Type B pancreatic cell (in vitro differentiated cells): ENCODE measurements at regions not wholly inside any gene's neighbourhood (a gene's known extent, or its start where the extent isn't known, plus 50 kb on each side); places are given as distances from the start of the nearest gene placed in this dataset.

Source experiments
- DNase-seq: peaks from one replicate; pipeline ENCODE4 v3.0.0; 2021; ENCODE audit warnings: mixed read lengths; ENCODE audit not compliant: unreplicated experiment; ENCODE audit errors: extremely low spot score
- H3K27ac Mint-ChIP-seq: 2 replicates; pipeline ENCODE4 v1.8.0; 2021; ENCODE audit warnings: mild to moderate bottlenecking, mixed read lengths
- H3K27me3 Mint-ChIP-seq: 2 replicates; pipeline ENCODE4 v1.8.0; 2021; ENCODE audit warnings: mixed read lengths
- H3K36me3 Mint-ChIP-seq: 2 replicates; pipeline ENCODE4 v1.8.0; 2021; ENCODE audit warnings: mixed read lengths
- H3K4me1 Mint-ChIP-seq: one replicate; pipeline ENCODE4 v1.8.0; 2021; ENCODE audit warnings: mixed read lengths; ENCODE audit not compliant: unreplicated experiment
- H3K4me3 Mint-ChIP-seq: 2 replicates; pipeline ENCODE4 v1.8.0; 2021; ENCODE audit warnings: mild to moderate bottlenecking, mixed read lengths
- H3K9me3 Mint-ChIP-seq: 2 replicates; pipeline ENCODE4 v1.8.0; 2021; ENCODE audit warnings: mixed read lengths
- CTCF ChIP-seq: fragments of 200-600 bp; sonication (generic); conservative IDR thresholded peaks from 2 replicates; pipeline ENCODE4 v1.5.0; 2021; ENCODE audit warnings: antibody characterized with exemption, mild to moderate bottlenecking

GRCh38 chr12:128019996-128020544 is 246.9 kb upstream of the TMEM132C start:
- no peaks in the 10 kb centered on the region for H3K9me3 Mint-ChIP-seq

GRCh38 chr12:128021561-128021960 is 245.4 kb upstream of the TMEM132C start:
- DNase-seq = no peak
- TF ChIP-seq CTCF = no peak
- H3K36me3 Mint-ChIP-seq = no peaks in the 10 kb centered on the region
- no peak overlapping the region for H3K27ac Mint-ChIP-seq
- no peaks in the 10 kb centered on the region for H3K9me3 Mint-ChIP-seq
- H3K4me1 Mint-ChIP-seq = peaks cover 20% of the 10 kb centered on the region
- no peak overlapping the region for H3K4me3 Mint-ChIP-seq
- peaks cover 4% of the 10 kb centered on the region for H3K27me3 Mint-ChIP-seq

More at GRCh38 chr12:128019996-128020544, 246.9 kb upstream of the TMEM132C start:
- H3K4me3 Mint-ChIP-seq = no peak overlapping the region
- TF ChIP-seq CTCF = no peak
- DNase-seq = no peak
- H3K36me3 Mint-ChIP-seq = no peaks in the 10 kb centered on the region
- peaks cover 8% of the 10 kb centered on the region for H3K4me1 Mint-ChIP-seq
- peaks cover 3% of the 10 kb centered on the region for H3K27me3 Mint-ChIP-seq
- no peak overlapping the region for H3K27ac Mint-ChIP-seq

GRCh38 chr12:128025589-128026245 is 241.3 kb upstream of the TMEM132C start:
- peaks cover 19% of the 10 kb centered on the region for H3K4me1 Mint-ChIP-seq
- H3K4me3 Mint-ChIP-seq = peak overlapping the region; percentile 40
- H3K27me3 Mint-ChIP-seq = peaks cover 19% of the 10 kb centered on the region
- no peak for DNase-seq
- H3K9me3 Mint-ChIP-seq = no peaks in the 10 kb centered on the region
- no peaks in the 10 kb centered on the region for H3K36me3 Mint-ChIP-seq
- H3K27ac Mint-ChIP-seq = peak overlapping the region; percentile 8
- no peak for TF ChIP-seq CTCF

- Mint-ChIP-seq H3K9me3 (no peaks in the 10 kb centered on the region), H3K36me3 (no peaks in the 10 kb centered on the region), H3K4me3 (no peak overlapping the region), H3K27me3 (peaks cover 30% of the 10 kb centered on the region), H3K27ac (no peak overlapping the region), H3K4me1 (peaks cover 19% of the 10 kb centered on the region)
- DNase-seq = no peak
- no peak for TF ChIP-seq CTCF
Measured at GRCh38 chr12:128026696-128027574, 240.0 kb upstream of the TMEM132C start.

- DNase-seq = no peak
- TF ChIP-seq CTCF = no peak
- H3K9me3 Mint-ChIP-seq = no peaks in the 10 kb centered on the region
Measured at GRCh38 chr12:128033473-128033872, 233.5 kb upstream of the TMEM132C start.

More at GRCh38 chr12:128033473-128033872, 233.5 kb upstream of the TMEM132C start:
- no peak overlapping the region for H3K4me3 Mint-ChIP-seq
- H3K27me3 Mint-ChIP-seq = peaks cover 34% of the 10 kb centered on the region
- no peaks in the 10 kb centered on the region for H3K4me1 Mint-ChIP-seq
- no peaks in the 10 kb centered on the region for H3K36me3 Mint-ChIP-seq
- H3K27ac Mint-ChIP-seq = no peak overlapping the region
